Adrenal gland (tissue), 9 donors: ENCODE measurements at regions not wholly inside any gene's neighbourhood (a gene's known extent, or its start where the extent isn't known, plus 50 kb on each side); places are given as distances from the start of the nearest gene placed in this dataset.

Source experiments
- DNase-seq, 7 donors: peaks; one replicate each; pipeline ENCODE4 v3.0.0-alpha.2; 2019 to 2020
- H3K27ac ChIP-seq, 5 donors: fragments of 200-600 bp; sonication (generic) in 4 of 5; 1 replicate in 3 of 5; 2 replicates in 2 of 5; pipeline versions ENCODE4 v1.5.1 to v1.8.0; 2016 to 2020; ENCODE audit warnings: mild to moderate bottlenecking in 1 of 5
- H3K27me3 ChIP-seq: fragments of 200-600 bp; 2 replicates; pipeline ENCODE4 v1.8.0; 2021
- H3K36me3 ChIP-seq, 2 donors: fragments of 200-600 bp; replicated peaks in 1 of 2; 1 replicate in 1 of 2; 2 replicates in 1 of 2; pipeline versions ENCODE4 v1.5.1 to v1.8.0; 2018 to 2022
- H3K4me1 ChIP-seq, 2 donors: fragments of 200-600 bp; replicated peaks in 1 of 2; 1 replicate in 1 of 2; 2 replicates in 1 of 2; pipeline versions ENCODE4 v1.5.1 to v1.8.0; 2018 to 2021
- H3K4me3 ChIP-seq, 4 donors: fragments of 200-600 bp; sonication (generic) in 3 of 4; one replicate each; pipeline ENCODE4 v1.5.1; 2016 to 2018
- H3K9me3 ChIP-seq, 3 donors: fragments of 200-600 bp; sonication (generic) in 1 of 3; replicated peaks in 1 of 3; 1 replicate in 2 of 3; 2 replicates in 1 of 3; pipeline versions ENCODE4 v1.5.1 to v1.8.0; 2016 to 2021
- POLR2A ChIP-seq, 2 donors: fragments of 450-650 bp; IDR thresholded peaks; one replicate each; pipeline ENCODE4 v1.6.1; 2017; ENCODE audit warnings: antibody characterized with exemption in 2 of 2, mild to moderate bottlenecking in 2 of 2, moderate library complexity in 1 of 2
- WGBS, 4 donors: extraction: QIAGEN DNeasy Blood & Tissue Kit in 2 of 4; methylation state at CpG; one replicate each; pipeline versions ENCODE4 v1.1.5 to v1.1.7; 2013 to 2017; 5-methylcytosine and 5-hydroxymethylcytosine counted together
- intact Hi-C, 2 donors: fragments of 100-400 bp; cut with DNase I; formaldehyde crosslinking; loops; one replicate each; pipeline versions ENCODE4 v1.14.1 to v1.15.0; 2022 to 2023
- TF ChIP-seq, protein P1 (sequence below), 6 experiments: fragments of 450-650 bp in 4 of 6; fragments of 200-600 bp in 2 of 6; sonication (generic) in 1 of 6; IDR thresholded peaks; 1 replicate in 5 of 6; 2 replicates in 1 of 6; pipeline versions ENCODE4 v1.5.1 to v1.8.0; 2016 to 2021; ENCODE audit warnings: antibody characterized with exemption in 6 of 6, mild to moderate bottlenecking in 2 of 6, moderate library complexity in 1 of 6
- donor health status: healthy with polysubstance abuse.
- donor health status: Bipolar disorder and iron deficiency.
- donor health status: DM: yes; HTN: yes; CAD: no.
- donor health status: DM: no; HTN: no; CAD: no.
- donor health status: DM: no; HTN: no; CAD: no.

DNA sequence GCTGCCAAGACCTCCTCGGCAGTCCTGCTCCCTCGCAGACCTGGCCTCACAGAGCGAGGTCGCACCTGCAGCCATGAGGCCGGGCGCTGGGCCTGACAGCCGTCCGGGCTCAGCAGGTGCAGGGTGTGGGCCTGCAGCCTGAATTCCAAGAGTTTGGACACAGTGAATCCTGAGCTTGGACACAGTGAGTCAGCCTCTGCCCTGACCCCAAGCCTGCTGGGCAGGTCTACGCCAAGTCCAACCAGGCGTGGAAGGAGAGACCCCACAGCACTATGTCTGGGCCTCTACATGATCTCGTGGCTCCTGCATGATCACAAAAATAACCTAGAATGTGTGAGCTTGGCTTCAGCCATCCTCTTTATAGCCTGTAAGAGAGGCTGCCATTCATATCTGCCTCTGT is 121.0 kb downstream of the C16orf95 start:
- Histone ChIP-seq H3K9me3 (no peaks in the 10 kb centered on the region), H3K27ac (no peak overlapping the region), H3K4me1 (no peaks in the 10 kb centered on the region), H3K27me3 (no peaks in the 10 kb centered on the region), H3K36me3 (no peaks in the 10 kb centered on the region), H3K4me3 (no peak overlapping the region)
- no peak for TF ChIP-seq POLR2A (IDR thresholded peaks at IDR 0.05)
- TF ChIP-seq, protein P1, sequence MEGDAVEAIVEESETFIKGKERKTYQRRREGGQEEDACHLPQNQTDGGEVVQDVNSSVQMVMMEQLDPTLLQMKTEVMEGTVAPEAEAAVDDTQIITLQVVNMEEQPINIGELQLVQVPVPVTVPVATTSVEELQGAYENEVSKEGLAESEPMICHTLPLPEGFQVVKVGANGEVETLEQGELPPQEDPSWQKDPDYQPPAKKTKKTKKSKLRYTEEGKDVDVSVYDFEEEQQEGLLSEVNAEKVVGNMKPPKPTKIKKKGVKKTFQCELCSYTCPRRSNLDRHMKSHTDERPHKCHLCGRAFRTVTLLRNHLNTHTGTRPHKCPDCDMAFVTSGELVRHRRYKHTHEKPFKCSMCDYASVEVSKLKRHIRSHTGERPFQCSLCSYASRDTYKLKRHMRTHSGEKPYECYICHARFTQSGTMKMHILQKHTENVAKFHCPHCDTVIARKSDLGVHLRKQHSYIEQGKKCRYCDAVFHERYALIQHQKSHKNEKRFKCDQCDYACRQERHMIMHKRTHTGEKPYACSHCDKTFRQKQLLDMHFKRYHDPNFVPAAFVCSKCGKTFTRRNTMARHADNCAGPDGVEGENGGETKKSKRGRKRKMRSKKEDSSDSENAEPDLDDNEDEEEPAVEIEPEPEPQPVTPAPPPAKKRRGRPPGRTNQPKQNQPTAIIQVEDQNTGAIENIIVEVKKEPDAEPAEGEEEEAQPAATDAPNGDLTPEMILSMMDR (IDR thresholded peaks at IDR 0.05): no peak
- WGBS, 4 donors: 80 to 95% (median 90%) methylated on average over 4 to 11 of the region's 11 CpGs
- intact Hi-C loops: no loop called here
- no peak for DNase-seq

DNA sequence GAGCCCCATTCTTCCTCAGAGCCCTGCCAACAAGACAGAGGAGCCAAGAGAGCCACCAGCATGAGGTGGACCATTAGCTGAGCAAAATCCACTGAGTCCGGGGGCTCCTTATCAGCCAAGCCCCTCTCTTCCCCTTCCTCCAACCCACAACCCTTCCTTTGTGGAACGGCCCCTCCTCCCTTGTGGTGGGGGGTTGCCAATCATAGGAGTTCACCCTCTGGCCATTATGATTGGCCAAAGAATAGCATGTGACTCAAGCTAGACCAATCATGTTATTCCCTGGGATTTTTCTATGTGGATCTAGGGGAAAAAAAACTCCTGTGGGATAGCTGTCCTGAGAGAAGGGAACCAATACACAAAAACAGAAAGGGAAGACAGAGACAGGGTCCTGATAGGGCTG is 120.5 kb downstream of the C16orf95 start:
- no peak for DNase-seq
- WGBS, 4 donors: 68 to 92% (median 80%) methylated on average over 2 of the region's 2 CpGs
- Histone ChIP-seq H3K27ac (no peak overlapping the region), H3K4me1 (no peaks in the 10 kb centered on the region), H3K27me3 (no peaks in the 10 kb centered on the region), H3K9me3 (no peaks in the 10 kb centered on the region), H3K36me3 (no peaks in the 10 kb centered on the region), H3K4me3 (no peak overlapping the region)
- TF ChIP-seq, protein P1 (IDR thresholded peaks at IDR 0.05): no peak
- TF ChIP-seq POLR2A (IDR thresholded peaks at IDR 0.05): no peak
- intact Hi-C loops: no loop called here

DNA sequence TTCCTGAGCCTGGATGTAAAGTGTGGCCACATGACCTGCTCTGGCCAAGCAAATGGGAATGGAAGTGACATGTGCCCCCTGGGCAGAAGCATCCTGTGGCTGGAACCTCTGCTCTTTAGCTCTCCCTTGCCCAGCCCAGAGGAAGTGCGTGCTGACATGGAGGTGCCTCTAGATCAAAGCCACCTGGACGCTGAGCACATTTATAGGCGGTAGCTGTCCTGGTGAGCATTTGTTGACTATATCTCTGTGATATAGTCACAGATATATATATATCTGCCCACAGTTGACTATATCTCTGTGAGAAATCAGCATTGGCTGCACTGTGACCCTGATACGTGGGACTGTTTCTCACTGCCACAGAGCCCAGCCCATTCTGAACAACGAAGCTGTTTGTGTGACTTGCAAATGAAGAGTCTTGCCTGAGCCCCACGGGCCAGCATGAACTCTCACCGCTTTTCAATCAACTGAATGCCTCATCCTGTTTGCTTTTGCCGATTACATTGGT is 118.8 kb downstream of the C16orf95 start:
- H3K36me3 ChIP-seq: no peaks in the 10 kb centered on the region
- 68 to 79% (median 71%) methylated on average over 5 to 8 of the region's 8 CpGs for WGBS, 4 donors
- TF ChIP-seq, protein P1 (IDR thresholded peaks at IDR 0.05): no peak
- TF ChIP-seq POLR2A (IDR thresholded peaks at IDR 0.05): no peak
- no peak for DNase-seq
- H3K27ac ChIP-seq: no peak overlapping the region
- no peak overlapping the region for H3K4me3 ChIP-seq
- no peaks in the 10 kb centered on the region for H3K27me3 ChIP-seq
- H3K9me3 ChIP-seq: no peaks in the 10 kb centered on the region
- peaks cover 0 to 2% of the 10 kb centered on the region in 2 donors for H3K4me1 ChIP-seq
- intact Hi-C loops: no loop called here

DNA sequence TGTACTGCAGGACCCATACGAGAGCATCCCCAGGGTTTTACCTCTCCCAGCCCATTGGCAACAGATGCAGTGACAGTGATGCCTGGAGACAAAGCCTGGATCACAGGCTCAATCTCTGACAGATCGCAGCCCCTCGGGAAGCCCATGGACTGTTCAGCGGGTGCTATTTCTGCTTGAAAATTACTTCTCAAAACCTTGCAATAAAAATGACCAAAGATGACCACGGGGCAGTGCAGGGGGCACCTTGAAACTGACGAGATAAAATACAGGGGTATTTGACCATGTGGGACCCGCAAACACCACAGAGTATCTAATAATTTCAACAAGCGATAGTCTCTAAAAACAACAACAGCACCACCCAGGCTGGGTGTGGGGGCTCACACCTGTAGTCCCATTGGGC is 118.3 kb downstream of the C16orf95 start:
- DNase-seq: no peak
- WGBS, 4 donors: 79 to 89% (median 83%) methylated on average over 8 of the region's 8 CpGs
- intact Hi-C loops: no loop called here
- Histone ChIP-seq H3K36me3 (no peaks in the 10 kb centered on the region), H3K27me3 (no peaks in the 10 kb centered on the region), H3K4me3 (no peak overlapping the region), H3K4me1 (peaks cover 0 to 5% of the 10 kb centered on the region in 2 donors), H3K9me3 (no peaks in the 10 kb centered on the region), H3K27ac (no peak overlapping the region)
- TF ChIP-seq, protein P1 (IDR thresholded peaks at IDR 0.05): no peak
- no peak for TF ChIP-seq POLR2A (IDR thresholded peaks at IDR 0.05)
